ENCODE measurements at regions not wholly inside any gene's neighbourhood (a gene's known extent, or its start where the extent isn't known, plus 50 kb on each side); places are given as distances from the start of the nearest gene placed in this dataset.
"Not testable (repeated sequence)": the region's sequence is repeated elsewhere in the genome, so short reads cannot be mapped to it uniquely, and the experiment has no call there.

DNA sequence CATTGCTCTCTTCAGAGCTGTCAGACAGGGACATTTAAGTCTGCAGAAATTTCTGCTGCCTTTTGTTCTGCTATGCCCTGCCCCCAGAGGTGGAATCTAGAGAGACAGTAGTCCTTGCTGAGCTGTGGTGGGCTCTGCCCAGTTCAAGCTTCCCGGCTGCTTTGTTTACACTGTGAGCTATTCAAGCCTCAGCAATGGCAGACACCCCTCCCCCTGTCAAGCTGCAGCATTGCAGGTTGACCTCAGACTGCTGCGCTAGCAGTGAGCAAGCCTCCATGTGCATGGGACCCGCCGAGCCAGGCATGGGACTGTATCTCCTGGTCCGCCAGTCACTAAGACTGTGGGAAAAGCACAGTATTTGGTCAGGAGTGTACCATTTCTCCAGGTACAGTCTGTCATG, 53.6 kb upstream of the MAPK10 start:
- not testable (repeated sequence) for FAIRE-seq

DNA sequence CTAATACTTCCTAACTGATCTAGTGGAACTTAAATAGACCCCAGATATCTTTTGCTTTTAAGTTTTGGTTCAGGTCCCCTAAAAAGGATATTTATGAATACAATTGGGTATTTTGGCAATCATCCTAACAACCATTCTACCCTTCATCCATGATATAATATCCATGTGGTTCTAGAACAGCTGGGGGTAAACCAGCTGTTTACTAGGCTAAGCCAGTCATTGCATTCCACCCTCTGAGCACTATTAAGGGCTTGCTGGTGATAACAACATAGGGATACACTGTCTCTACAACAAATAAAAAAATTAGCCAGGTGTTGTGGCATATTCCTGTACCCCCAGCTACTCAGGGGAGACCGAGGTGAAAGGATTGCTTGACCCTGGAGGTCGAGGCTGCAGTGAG, 54.8 kb upstream of the MAPK10 start:
- no peak for FAIRE-seq

DNA sequence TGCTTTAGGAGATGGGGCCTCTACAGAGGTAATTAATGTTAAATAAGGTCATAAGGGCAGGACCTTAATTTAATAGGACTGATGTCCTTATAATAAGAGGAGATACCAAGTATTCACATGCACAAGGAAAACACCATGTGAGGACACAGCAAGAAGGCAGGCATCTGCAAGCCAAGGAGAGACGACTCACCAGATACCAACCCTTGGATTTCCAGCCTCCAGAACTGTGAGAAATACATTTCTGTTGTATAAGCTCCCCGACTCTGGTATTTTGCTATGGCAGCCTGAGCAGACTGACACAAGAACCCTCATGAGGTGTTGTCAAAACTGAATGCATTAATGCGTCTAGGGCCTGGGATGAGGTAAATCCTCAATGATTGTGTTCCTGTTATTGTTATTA, 56.2 kb upstream of the MAPK10 start:
- no peak for FAIRE-seq

DNA sequence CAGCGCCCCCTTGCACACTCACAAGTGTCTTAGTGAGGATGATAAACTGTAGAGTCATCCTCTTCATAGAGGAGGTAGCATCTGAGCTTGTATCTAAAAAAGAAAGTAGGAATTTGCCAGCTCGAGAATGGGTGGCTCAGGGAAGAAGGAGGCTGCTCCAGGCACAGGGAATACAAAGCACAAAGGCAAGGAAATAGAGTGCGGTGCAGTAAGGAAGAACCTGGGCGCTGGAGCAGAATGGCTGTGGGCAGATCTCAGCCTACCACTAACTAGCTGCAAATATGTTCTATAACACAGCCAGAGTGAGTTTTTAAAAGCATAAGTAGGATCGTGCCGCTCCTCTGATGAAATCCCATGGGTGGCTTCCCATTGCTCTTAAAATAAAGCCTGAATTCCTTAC, 61.6 kb upstream of the MAPK10 start:
- no peak for FAIRE-seq

DNA sequence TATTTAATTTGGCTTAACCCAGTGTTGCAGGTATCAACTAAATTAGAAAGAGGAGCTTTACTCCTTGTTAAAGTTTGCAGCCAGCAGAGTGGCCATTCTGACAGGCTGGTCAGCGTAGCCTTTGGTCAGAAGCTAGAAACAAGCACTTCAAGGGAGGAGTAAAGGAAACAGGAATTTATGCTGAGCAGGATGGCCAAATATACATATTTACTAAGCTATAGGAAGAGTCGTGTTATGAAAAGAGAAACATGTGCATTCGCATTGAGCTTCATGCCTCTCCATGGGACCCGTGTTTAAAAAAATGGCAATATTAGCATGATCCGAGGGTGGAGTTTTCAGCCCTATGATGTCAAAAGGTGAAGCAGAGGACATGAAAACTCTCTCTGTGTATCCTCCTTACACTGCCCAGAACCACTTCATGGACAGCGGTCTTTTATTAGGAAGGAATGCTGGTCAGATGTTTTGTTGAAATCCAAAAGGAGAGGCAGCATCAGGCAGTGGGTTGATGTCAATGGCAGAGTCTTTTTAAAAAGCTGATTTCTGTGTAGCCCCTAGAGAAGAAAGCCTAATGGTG, 71.8 kb upstream of the MAPK10 start:
- FAIRE-seq = no peak

DNA sequence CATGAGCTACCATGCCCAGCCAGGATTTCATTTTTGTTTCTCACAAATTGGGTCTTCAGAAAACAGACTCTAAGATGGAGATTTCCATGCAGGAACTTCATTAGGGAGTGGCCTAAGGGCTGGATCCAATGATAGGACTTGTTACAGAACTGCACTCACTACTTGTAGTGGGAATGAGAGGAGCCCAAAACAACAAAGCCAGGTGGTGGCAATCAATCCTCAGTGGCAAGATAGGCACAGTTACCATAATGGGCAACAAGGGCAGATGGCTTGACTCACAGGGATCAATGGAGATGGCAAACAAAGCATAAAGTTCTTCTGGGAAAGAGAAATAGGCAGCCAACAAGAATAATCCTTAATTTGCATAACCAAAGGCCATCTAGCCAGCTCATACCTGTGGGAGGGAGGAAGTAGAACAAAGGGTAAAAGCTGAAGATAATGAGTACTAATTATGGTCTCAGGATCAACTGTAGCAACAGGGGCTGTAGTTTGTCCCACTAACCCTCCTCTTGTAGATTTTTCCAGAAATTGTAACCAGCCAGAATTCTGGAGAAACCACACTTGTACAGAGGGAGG, 72.8 kb upstream of the MAPK10 start:
- FAIRE-seq = no peak

DNA sequence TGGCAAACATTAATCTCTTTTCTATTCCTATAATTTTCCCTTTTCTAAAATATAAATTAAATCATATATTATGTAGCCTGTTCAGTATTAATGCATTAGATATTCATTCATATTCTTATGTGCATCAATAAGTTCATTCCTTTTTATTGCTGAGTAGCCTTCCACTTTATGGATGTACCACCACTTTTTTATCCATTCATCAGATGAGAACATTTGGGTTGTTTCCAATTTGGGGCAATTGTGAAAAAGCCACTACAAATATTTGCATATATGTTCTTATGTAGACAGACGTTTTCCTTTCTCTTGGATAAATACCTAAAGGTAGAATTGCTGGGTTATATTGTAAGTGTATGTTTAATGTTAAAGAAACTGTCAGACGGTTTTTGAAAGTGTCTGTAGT, 79.4 kb upstream of the MAPK10 start:
- FAIRE-seq = no peak

DNA sequence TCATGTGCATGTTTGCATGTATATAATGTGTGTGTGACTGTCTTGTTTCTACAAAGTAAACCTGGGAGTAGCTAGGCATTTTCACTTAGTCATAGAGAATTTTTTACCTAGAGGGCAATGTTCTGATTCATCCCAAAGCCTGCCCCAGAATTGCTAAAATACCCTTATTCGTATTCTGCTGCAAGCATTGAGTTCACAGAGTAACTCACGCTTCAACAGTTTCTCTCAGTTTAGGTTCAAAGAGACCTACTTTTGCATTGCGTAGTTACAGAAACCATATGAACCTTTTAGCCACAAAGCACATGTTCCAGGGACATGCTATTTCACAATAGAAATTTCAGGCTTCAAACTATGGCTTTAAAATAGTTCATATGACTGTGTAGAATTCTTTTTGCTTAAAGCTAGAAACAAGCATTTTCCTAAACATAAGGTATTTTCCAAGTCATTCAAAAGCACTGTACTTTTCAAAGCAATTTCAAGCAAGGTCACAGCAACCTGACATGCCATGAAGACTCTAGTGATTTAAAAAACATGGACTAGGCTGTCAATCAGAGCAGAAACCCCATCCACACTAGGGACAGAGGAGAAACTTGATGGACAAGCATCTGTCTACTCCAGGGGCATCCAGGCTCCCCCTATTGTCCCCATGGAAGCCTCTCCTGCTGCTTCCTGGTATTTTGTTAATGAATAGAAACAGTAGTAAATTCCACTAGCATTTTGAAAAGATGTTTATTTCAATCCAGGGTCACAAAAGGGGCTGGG, 81.5 kb upstream of the MAPK10 start:
- no peak for FAIRE-seq

DNA sequence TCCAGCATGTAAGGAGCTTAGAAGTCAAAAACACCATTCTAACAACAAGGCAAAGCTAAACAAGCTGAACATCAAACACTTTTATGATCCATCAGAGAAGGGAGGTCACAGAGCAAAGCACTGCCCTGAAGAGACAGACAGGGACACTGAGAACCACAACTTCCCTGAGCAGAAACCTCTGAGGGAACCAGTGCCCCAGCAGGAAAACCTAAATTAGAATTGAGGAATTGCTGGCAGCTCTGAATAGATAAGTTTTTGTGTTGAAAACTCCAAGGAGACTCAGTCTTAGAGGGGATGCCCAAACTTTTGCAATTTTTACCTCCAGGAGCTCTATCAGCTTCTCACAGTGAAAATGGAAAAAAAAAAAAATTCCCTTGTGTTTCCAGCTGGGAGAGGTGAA, 83.0 kb upstream of the MAPK10 start:
- FAIRE-seq = no peak

DNA sequence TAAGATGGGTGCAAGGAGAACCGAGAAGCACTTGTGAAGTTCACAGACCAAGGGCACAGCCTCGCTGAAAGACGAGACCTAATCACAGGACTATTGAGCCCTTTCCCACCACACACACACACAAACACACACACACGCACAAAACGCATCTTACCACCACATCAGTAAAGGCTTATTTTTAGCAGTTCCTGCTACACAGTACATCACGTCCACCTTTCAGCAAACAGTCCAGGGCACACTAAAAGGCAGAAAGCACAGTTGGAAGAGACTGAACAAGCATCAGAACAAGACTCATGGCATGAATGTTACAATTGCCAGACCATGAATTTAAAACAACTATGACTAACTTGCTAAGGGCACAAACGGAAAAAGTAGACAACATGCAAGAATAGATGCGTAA, 83.6 kb upstream of the MAPK10 start:
- FAIRE-seq = no peak

DNA sequence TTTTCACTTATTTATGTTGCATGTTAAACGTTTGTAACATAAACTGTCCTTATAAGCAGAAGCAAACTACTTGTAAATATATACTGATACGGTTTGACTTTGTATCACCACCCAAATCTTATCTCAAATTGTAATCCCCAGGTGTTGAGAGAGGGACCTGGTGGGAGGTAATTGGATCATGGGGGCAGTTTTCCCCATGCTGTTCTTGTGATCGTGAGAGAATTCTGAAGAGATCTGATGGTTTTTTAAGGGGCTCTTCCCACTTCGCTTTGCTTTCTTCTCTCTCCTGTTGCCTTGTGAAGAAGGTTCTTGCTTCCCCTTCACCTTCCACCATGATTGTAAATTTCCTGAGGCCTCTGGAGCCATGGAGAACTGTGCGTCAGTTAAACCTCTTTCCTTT, 87.1 kb upstream of the MAPK10 start:
- FAIRE-seq = no peak

DNA sequence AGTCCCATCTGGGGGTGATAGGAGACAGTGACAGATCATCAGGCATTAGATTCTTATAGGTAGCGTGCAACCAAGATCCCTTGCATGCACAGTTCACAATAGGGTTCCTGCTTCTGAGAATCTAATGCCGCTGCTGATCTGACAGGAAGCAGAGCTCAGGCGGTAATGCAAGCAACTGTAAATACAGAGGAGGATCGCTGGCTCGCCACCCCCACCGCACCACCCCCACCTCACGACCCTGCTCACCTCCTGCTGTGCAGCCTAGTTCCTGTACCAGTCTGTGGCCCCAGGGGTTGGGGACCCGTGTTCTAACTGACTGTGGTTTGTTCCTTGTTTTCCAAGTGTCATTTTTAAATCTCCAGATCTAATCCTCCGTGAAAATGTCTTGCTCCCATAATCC, 89.0 kb upstream of the MAPK10 start:
- FAIRE-seq = no peak

DNA sequence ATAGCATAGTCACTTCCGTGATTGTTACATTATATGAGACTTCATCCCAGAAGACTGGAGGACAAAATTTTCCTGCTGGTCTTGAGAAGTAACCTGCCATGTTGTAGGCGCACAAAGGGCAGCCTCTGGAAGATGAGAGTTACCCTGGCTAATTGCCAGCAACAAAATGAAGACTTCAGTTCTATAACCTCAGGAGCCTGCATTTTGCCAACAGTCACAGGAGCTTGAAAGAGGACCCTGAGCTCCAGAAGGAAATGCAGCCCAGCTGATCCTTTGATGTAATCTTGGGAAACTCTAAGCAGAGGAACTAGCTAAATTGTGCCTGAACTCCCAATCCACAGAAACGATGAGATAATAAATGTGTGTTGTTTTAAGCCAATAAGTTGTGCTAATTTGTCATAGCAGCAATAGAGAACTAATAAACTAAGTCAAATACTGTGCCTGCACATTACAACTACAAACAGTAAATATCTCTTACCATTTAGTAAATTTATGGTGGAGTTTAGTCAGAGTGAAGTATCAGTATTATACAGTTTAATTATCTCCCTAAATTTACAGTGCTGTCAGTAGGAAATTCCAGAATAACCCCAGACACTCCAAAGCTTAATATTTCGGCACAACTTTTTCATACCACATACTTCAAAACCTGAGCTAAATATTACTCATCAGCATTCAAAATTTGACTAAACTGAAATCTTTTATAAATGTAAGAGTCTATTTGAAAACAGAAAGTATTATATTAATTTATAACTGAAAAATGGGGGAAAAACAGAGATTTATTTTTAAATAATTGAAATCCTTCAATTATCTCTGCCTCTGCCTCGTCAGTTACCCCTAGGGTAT, 90.1 kb upstream of the MAPK10 start:
- no peak for FAIRE-seq

DNA sequence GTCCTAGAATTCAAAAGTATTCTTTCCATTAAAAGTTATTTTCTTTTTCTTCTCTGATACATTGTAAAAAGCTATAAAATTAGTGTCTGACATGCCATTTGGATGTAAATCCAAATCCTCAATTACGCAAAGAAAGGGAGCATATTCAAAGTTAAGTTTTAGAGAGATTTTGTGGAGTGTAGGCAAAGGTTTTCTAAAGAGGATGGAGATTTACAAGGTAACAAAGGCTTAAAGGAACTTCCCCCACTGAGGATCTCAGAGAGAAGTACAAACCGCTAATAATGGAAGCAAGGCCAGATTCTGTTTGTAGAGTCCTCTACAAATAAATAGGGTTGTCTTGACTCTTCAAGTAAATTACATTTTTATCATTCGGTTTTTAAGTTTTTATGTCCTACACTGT, 91.0 kb upstream of the MAPK10 start:
- FAIRE-seq = no peak

DNA sequence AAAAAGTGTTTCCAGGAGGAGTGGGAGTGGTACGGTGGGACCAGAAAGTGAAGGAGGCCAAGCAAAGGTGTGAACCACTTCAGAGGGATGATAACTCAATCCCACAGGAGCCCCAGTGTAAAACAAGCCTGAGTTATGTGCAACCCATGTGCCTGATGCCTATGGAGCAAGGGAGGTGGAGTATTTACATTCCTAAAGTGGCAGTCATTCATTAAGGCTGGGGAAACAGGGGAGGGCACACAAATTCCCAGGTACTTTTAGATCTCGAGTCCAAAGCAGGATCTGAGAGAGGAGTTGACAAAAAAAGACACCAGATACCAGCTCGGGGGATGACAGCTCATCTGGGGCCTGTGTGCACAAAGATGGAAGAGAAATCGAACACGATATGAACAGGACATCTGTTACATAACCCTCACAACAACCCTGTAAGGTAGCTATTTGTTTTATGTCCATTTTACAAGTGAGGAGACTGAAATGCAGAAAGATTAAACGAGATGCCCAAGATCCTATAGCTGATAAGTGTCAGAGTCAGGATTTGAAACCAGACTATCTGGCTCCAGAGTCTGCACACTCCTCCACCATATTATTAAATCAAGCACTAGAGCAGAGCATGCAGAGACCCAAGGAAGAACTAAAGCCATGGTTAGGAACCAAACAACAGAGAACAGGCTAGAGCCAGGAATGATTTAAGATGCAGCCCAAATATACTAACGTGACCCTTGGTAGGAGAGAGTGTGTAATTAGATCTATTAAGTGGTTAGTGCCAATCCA, 91.9 kb upstream of the MAPK10 start:
- no peak for FAIRE-seq

DNA sequence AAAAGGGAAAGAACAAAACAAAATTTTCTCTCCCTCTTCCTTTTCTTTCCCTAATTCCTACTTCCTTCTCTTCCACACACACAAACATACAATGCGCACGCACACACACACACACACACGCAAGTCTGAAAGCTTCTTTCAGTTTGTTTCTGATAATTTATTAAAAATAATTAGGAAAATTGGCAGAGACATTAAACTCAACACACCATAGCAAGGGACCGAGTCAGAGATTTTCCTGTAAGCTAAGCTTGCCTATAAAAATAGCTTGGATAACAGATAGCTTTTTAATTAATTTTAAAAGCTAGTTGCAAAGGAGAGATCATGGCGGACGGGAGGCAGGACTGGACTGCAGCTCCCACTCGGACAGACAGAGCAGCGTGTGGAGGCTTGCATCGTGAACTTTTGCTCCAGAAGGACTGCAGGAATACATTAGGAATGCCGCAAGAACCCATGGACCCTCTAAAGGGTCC, 92.6 kb upstream of the MAPK10 start:
- FAIRE-seq = no peak

DNA sequence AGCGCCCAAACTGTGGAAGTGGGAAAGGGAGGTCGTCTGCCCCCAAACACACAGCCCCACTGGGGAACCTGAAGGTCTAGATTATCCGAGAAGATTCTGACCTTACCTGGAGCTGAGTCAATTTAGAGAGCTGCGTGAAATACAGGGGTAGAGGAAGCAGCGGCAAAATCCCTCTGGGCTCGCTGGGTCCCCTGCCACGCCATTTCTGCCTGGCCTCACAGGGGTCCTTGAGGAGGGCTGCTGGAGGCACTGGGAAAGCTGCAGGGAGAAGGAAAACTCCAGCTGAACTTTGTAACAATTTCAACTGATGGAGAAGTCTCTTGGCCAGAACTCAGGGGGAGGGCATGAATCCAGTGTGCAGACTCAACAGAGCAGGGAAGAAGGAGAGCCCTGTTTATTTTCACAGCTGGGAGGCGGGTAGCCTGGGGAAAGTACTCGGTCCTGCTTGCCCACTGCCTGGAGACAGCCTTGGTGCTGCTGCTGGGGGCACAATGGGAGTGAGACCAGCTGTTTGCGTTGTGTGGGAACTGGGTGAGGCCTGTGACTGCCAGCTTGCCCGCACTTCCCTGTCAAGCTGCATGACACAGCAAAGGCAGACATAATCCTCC, 93.2 kb upstream of the MAPK10 start:
- no peak for FAIRE-seq

DNA sequence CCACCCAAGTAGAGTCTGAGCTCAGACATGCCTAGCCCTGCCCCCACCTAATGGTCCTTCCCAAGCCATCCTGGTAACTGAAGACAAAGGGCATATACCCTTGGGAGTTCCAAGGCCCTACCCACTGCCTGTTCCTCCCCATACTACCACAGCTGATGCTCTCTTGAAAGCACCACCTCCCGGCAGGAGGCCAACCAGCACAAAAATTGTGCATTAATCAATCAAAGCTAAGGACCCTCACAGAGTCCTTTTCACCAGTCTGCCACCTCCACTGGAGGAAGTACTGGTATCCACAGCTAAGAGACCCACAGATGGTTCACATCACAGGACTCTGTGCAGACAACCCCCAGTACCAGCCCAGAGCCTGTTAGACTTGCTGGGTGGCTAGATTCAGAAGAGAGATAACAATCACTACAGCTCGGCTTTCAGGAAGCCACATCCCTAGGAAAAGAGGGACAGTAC, 93.8 kb upstream of the MAPK10 start:
- FAIRE-seq = not testable (repeated sequence)

DNA sequence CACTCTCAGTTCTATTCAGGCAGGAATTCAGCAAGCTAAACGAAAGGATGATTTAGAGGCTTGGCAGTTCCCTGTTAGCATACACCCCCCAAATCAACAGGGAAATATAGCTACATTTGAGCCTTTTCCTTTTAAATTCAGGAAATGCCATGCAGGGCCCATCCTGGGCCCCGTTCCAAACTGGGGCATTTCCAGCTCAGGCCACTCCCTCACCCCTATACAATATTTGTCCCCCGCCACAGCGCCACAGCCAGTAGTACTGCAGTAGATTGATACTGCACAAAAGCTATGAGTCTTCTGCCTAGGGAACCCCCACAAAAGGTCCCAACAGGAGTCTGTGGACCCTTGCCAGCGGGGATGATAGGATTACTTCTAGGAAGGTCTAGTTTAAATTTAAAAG, 102.0 kb upstream of the MAPK10 start:
- no peak for FAIRE-seq

DNA sequence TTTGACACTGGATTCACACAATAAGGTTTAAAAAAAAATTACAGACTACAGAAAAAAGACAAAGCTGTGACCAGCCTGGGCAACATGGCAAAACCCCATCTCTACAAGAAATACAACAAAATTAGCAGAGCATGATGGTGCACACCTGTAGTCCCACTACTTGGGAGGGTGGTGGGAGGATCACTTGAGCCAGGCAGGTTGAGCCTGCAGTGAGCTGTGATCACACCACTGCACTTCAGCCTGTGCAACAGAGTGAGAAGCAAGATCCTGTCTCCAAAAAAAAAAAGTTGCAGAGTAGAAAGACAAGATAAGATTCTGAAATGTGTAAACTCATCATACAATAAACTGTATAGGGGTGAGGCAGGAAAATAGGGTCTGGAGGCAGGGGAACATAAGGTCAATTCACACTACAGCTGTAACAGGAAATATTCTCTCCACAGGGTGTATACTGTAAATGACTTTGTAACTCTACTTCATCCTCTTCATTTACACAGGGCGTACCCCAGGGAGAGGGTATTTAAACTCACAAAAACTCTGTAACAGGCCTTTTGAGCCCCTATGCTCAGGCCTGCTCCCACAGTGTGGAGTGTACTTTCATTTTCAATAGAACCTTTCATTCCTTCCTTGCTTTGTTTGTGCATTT, 112.6 kb upstream of the MAPK10 start:
- FAIRE-seq = no peak

DNA sequence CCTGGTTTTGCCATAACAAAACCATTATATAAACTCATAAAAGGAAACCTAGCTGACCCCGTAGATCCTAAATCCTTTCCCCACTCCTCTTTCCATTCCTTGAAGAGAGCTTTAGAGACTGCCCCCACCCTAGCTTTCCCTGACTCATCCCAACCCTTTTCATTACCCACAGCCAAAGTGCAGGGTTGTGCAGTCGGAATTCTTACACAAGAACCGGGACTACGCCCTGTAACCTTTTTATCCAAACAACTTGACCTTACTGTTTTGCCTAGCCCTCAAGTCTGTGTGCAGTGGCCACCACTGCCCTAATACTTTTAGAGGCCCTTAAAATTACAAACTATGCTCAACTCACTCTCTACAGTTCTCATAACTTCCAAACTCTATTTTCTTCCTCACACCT, 116.0 kb upstream of the PTPN13 start:
- FAIRE-seq = not testable (repeated sequence)

DNA sequence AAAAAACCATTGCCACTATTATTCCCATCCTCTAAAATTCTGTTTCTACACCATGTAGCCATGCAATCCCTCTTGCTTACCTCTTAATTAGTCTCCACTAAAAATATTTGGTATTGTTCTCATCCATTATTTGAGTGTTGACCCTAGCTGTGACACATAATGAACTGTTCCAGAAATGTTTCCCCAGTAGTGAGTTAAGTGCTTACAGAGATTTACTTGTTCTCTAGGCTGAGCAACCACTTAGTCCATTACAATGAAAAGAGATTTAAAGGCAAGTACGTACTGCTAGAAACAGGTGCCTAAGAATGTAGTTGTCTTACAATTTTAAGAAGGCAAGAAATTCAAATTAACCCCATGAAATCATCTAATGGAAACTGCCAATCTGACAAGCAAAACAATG, 112.7 kb upstream of the PTPN13 start:
- FAIRE-seq = no peak

Data from endometrium (tissue), 2 donors.